ENCODE measurements at regions not wholly inside any gene's neighbourhood (a gene's known extent, or its start where the extent isn't known, plus 50 kb on each side); places are given as distances from the start of the nearest gene placed in this dataset.

DNA sequence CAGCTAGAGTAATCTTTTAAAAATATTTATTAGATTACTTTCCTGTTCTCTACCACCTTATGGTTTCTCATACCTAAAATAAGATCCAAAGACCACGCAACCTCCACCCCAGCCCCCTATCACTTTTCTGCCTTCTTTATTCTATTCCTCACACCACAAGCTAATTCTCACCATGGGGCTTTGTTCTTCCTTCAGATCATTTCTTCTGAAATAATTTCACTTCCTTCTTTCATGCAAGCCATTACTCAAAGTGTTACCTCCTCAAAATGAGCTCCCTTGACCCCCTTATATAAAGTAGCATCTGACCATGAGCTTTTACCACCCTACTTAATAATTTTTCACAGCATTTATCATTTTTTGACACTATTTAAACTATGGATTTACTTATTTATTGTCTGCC, 233.2 kb upstream of the TMCO5A start:
- no peaks in the 10 kb centered on the region for H3K4me1 ChIP-seq (ENCODE audit: control insufficient read depth in 1 of 2, insufficient read depth in 2 of 2, low read length in 2 of 2)
- no peaks in the 10 kb centered on the region for H3K36me3 ChIP-seq (ENCODE audit: control insufficient read depth in 1 of 2, insufficient read depth in 2 of 2, low read length in 2 of 2)
- H3K9ac ChIP-seq (ENCODE audit: low read depth in 1 of 2, low read length in 2 of 2), result no peak overlapping the region
- H3K9me3 ChIP-seq (ENCODE audit: control insufficient read depth in 1 of 2, low read length in 2 of 2), result no peaks in the 10 kb centered on the region
- H3K4me3 ChIP-seq (ENCODE audit: low read depth in 1 of 2, low read length in 2 of 2), result no peak overlapping the region
- no peak overlapping the region for H3K27ac ChIP-seq (ENCODE audit: low read depth, low read length)
- H3K27me3 ChIP-seq (ENCODE audit: control insufficient read depth in 1 of 2, insufficient read depth in 2 of 2, low read length in 2 of 2), result no peaks in the 10 kb centered on the region

DNA sequence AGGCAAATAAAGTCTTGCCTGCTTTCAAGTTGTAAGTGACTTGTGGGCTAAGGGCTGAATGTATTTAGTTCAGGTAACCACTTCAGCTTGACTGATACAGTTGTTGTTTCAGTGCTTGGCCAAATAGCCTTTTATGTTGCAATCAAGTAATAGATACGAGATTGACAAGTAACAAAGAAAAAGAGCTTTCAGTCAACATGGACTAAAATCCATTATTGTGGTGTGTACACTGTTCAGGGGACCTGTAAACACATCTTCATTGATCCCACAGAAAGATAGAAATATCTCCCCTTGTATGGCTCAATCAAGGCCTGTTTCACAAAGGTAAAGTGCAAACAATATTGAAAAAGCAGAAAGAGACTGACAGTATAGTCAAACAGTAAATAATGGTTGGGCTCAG, 224.8 kb upstream of the TMCO5A start:
- Histone ChIP-seq H3K9me3 (ENCODE audit: control insufficient read depth in 1 of 2, low read length in 2 of 2) (no peaks in the 10 kb centered on the region), H3K4me1 (ENCODE audit: control insufficient read depth in 1 of 2, insufficient read depth in 2 of 2, low read length in 2 of 2) (no peaks in the 10 kb centered on the region), H3K36me3 (ENCODE audit: control insufficient read depth in 1 of 2, insufficient read depth in 2 of 2, low read length in 2 of 2) (no peaks in the 10 kb centered on the region), H3K4me3 (ENCODE audit: low read depth in 1 of 2, low read length in 2 of 2) (no peak overlapping the region), H3K27ac (ENCODE audit: low read depth, low read length) (no peak overlapping the region), H3K27me3 (ENCODE audit: control insufficient read depth in 1 of 2, insufficient read depth in 2 of 2, low read length in 2 of 2) (no peaks in the 10 kb centered on the region), H3K9ac (ENCODE audit: low read depth in 1 of 2, low read length in 2 of 2) (no peak overlapping the region)

DNA sequence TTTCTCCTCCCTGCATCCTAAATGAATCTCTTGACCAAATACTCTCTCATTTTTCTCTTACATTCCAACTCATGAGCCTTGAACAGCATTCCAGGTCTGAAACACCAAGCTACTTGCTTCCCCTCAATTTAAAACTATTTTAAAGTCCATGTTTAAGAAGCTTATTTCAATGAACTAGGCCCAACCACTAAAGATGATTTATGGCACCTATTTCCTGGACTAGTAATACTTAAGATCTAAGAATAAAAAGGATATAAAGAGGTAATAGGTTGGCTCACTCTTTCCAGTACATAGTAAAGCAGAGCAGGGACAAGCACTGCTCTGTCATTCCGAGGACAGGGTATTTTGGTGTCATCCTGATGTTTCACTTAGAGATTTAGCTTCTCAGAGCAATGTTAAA, 219.3 kb upstream of the TMCO5A start:
- Histone ChIP-seq H3K4me3 (ENCODE audit: low read depth in 1 of 2, low read length in 2 of 2) (no peak overlapping the region), H3K27me3 (ENCODE audit: control insufficient read depth in 1 of 2, insufficient read depth in 2 of 2, low read length in 2 of 2) (no peaks in the 10 kb centered on the region), H3K9ac (ENCODE audit: low read depth in 1 of 2, low read length in 2 of 2) (no peak overlapping the region), H3K9me3 (ENCODE audit: control insufficient read depth in 1 of 2, low read length in 2 of 2) (no peaks in the 10 kb centered on the region), H3K4me1 (ENCODE audit: control insufficient read depth in 1 of 2, insufficient read depth in 2 of 2, low read length in 2 of 2) (no peaks in the 10 kb centered on the region), H3K36me3 (ENCODE audit: control insufficient read depth in 1 of 2, insufficient read depth in 2 of 2, low read length in 2 of 2) (no peaks in the 10 kb centered on the region), H3K27ac (ENCODE audit: low read depth, low read length) (no peak overlapping the region)

DNA sequence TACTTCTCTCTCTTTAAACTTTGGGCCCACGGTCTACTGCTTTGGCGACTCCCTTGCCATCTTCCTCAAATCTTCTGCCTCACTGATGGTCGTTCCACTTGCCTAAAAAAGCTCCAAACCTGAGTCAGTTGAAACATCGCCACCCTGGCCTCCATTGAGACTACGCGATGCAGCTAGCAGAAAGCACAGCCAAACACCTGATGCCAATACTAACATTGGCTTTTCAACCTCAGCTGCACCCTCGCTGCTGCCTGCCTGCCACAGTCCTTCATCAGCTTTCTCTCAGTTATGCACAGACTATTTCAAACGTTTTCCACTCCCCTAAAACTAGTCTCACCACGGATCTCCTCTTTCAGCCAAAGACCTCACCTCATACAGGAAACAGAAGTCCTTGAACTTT, 214.2 kb upstream of the TMCO5A start:
- H3K9ac ChIP-seq (ENCODE audit: low read depth in 1 of 2, low read length in 2 of 2), result no peak overlapping the region
- no peak overlapping the region for H3K27ac ChIP-seq (ENCODE audit: low read depth, low read length)
- H3K36me3 ChIP-seq (ENCODE audit: control insufficient read depth in 1 of 2, insufficient read depth in 2 of 2, low read length in 2 of 2), result no peaks in the 10 kb centered on the region
- H3K4me1 ChIP-seq (ENCODE audit: control insufficient read depth in 1 of 2, insufficient read depth in 2 of 2, low read length in 2 of 2), result no peaks in the 10 kb centered on the region
- no peak overlapping the region for H3K4me3 ChIP-seq (ENCODE audit: low read depth in 1 of 2, low read length in 2 of 2)
- H3K27me3 ChIP-seq (ENCODE audit: control insufficient read depth in 1 of 2, insufficient read depth in 2 of 2, low read length in 2 of 2), result no peaks in the 10 kb centered on the region
- H3K9me3 ChIP-seq (ENCODE audit: control insufficient read depth in 1 of 2, low read length in 2 of 2), result no peaks in the 10 kb centered on the region

DNA sequence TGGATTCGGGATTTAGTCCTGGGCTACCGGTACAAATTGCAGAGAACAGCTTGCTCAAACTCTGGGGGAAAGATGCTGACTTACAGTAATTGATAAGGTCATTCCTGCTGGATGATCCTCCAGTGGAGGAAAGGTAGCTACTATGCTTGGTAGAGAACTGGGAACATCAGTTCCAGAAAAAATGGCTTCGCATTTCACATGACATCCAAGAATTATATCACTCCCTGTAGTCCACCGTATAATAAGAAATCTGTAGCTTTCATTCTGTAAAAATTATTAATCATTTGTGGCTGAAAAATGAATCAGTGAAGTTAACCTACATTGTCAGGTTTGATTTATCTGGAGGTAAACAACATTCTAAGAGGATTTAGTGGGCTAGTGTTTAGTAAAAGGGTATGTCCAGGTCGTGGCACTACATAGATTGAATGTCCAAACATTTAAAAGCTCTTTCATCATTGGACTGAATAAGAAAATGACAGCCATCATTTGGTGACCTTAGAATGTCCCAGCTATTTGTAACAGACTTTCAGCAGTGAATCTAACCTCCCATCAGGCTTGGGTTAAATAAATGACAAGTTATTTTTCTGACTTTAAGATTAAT, 203.2 kb upstream of the TMCO5A start:
- Histone ChIP-seq H3K27me3 (ENCODE audit: control insufficient read depth in 1 of 2, insufficient read depth in 2 of 2, low read length in 2 of 2) (no peaks in the 10 kb centered on the region), H3K4me1 (ENCODE audit: control insufficient read depth in 1 of 2, insufficient read depth in 2 of 2, low read length in 2 of 2) (no peaks in the 10 kb centered on the region), H3K9ac (ENCODE audit: low read depth in 1 of 2, low read length in 2 of 2) (no peak overlapping the region), H3K36me3 (ENCODE audit: control insufficient read depth in 1 of 2, insufficient read depth in 2 of 2, low read length in 2 of 2) (no peaks in the 10 kb centered on the region), H3K27ac (ENCODE audit: low read depth, low read length) (no peak overlapping the region), H3K9me3 (ENCODE audit: control insufficient read depth in 1 of 2, low read length in 2 of 2) (no peaks in the 10 kb centered on the region), H3K4me3 (ENCODE audit: low read depth in 1 of 2, low read length in 2 of 2) (no peak overlapping the region)

DNA sequence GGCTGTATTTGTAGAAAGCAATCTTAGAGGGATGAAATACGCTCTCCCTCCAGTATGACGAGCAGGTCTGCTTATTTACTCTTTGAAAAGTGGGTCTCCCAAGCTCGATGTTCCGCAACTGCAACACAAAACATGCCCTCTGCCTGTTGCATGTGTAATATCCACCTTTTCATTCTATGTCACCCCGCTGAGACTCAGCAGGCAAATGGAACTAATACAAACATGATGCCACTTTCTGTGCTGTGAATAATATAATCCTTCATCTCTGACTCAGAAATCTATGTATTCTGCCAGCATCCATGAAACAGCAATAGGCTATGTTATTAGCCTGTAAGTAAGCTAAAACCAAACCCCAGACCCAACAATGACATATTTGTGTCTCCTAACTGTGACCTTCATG, 200.8 kb upstream of the TMCO5A start:
- Histone ChIP-seq H3K9me3 (ENCODE audit: control insufficient read depth in 1 of 2, low read length in 2 of 2) (no peaks in the 10 kb centered on the region), H3K9ac (ENCODE audit: low read depth in 1 of 2, low read length in 2 of 2) (no peak overlapping the region), H3K4me1 (ENCODE audit: control insufficient read depth in 1 of 2, insufficient read depth in 2 of 2, low read length in 2 of 2) (no peaks in the 10 kb centered on the region), H3K4me3 (ENCODE audit: low read depth in 1 of 2, low read length in 2 of 2) (no peak overlapping the region), H3K27ac (ENCODE audit: low read depth, low read length) (no peak overlapping the region), H3K36me3 (ENCODE audit: control insufficient read depth in 1 of 2, insufficient read depth in 2 of 2, low read length in 2 of 2) (no peaks in the 10 kb centered on the region), H3K27me3 (ENCODE audit: control insufficient read depth in 1 of 2, insufficient read depth in 2 of 2, low read length in 2 of 2) (no peaks in the 10 kb centered on the region)

DNA sequence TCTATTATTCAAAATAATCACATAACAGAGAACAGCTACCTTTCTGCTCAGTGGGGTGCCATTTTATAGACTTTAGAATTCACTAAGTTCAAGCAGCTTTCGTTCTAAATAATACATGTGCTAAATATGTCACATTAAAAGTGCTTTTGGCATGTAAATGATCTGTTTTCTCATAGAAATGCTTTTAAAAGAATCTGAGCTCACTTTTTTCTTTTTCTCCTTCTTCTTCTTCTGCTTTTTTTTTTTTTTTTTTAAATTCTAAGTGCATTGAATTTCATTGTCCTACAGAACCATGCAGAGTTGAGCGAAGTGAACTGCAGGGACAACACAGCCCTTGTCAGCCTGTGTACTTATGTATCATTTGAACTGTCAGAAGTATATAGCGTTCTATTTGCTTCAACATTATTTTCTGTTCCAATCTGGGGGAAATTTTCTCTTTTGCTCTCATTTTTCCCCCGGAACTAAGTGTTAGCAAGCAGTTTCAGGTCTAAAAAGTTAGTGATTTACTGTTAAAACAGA, 193.8 kb upstream of the TMCO5A start:
- Histone ChIP-seq H3K9ac (ENCODE audit: low read depth in 1 of 2, low read length in 2 of 2) (no peak overlapping the region), H3K9me3 (ENCODE audit: control insufficient read depth in 1 of 2, low read length in 2 of 2) (no peaks in the 10 kb centered on the region), H3K4me1 (ENCODE audit: control insufficient read depth in 1 of 2, insufficient read depth in 2 of 2, low read length in 2 of 2) (no peaks in the 10 kb centered on the region), H3K27me3 (ENCODE audit: control insufficient read depth in 1 of 2, insufficient read depth in 2 of 2, low read length in 2 of 2) (no peaks in the 10 kb centered on the region), H3K27ac (ENCODE audit: low read depth, low read length) (no peak overlapping the region), H3K36me3 (ENCODE audit: control insufficient read depth in 1 of 2, insufficient read depth in 2 of 2, low read length in 2 of 2) (no peaks in the 10 kb centered on the region), H3K4me3 (ENCODE audit: low read depth in 1 of 2, low read length in 2 of 2) (no peak overlapping the region)

DNA sequence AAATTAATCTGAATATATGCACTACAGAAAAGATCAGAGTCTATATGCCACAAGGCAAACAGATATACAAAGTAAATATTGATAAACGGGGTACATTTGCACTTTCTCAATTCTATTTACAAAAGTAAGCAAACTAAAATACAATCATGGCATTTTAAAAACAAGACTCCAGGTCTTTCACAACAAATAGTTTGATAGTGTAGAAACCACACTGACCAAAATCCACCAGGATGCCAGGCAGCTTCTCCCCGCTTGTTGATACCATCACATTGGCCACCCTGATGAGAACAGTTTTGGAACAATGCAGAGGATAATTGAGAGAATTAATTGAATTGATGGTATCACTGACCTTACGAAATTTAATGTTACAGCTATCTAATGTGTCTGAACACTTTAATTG, 190.6 kb upstream of the TMCO5A start:
- Histone ChIP-seq H3K4me3 (ENCODE audit: low read depth in 1 of 2, low read length in 2 of 2) (no peak overlapping the region), H3K36me3 (ENCODE audit: control insufficient read depth in 1 of 2, insufficient read depth in 2 of 2, low read length in 2 of 2) (no peaks in the 10 kb centered on the region), H3K27ac (ENCODE audit: low read depth, low read length) (no peak overlapping the region), H3K9me3 (ENCODE audit: control insufficient read depth in 1 of 2, low read length in 2 of 2) (no peaks in the 10 kb centered on the region), H3K9ac (ENCODE audit: low read depth in 1 of 2, low read length in 2 of 2) (no peak overlapping the region), H3K4me1 (ENCODE audit: control insufficient read depth in 1 of 2, insufficient read depth in 2 of 2, low read length in 2 of 2) (no peaks in the 10 kb centered on the region), H3K27me3 (ENCODE audit: control insufficient read depth in 1 of 2, insufficient read depth in 2 of 2, low read length in 2 of 2) (no peaks in the 10 kb centered on the region)

DNA sequence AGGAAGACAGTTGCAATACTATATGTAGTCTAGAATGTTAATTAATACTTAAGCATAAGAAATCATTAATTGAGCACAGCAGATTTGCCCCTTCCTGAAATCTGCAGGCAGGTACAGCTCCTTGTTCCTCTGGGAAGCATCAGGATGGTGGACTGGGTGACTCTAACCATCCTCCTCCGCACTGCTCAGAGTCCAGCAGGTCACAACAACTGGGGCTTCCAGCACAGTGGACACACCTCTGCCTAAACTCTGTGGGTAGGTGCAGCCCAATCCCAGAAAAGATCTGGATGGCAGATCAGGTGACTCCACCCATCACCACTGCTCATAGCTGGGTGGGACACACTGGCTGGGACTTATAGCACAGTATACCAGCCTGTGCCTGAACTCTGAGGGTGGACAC, 189.9 kb upstream of the TMCO5A start:
- Histone ChIP-seq H3K36me3 (ENCODE audit: control insufficient read depth in 1 of 2, insufficient read depth in 2 of 2, low read length in 2 of 2) (no peaks in the 10 kb centered on the region), H3K9me3 (ENCODE audit: control insufficient read depth in 1 of 2, low read length in 2 of 2) (no peaks in the 10 kb centered on the region), H3K4me3 (ENCODE audit: low read depth in 1 of 2, low read length in 2 of 2) (no peak overlapping the region), H3K4me1 (ENCODE audit: control insufficient read depth in 1 of 2, insufficient read depth in 2 of 2, low read length in 2 of 2) (no peaks in the 10 kb centered on the region), H3K9ac (ENCODE audit: low read depth in 1 of 2, low read length in 2 of 2) (no peak overlapping the region), H3K27me3 (ENCODE audit: control insufficient read depth in 1 of 2, insufficient read depth in 2 of 2, low read length in 2 of 2) (no peaks in the 10 kb centered on the region), H3K27ac (ENCODE audit: low read depth, low read length) (no peak overlapping the region)

DNA sequence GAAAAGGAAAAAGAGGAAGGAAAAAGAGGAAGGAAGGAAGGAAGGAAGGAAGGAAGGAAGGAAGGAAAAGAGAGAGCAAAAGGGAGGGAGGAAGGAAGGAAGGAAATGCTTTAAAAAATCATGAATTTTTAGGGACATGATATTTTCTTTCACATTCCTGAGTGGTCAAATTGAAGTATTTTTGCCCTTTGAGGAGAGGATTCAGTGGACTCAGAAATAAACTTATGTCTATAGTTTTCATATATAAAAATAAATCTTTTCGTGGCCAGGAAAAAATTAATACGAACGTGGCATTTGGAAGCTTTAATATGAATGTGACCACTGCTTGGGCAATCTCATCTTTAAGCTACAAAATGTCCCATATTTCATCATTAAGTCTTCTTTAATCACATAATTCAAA, 183.0 kb upstream of the TMCO5A start:
- H3K4me3 ChIP-seq (ENCODE audit: low read depth in 1 of 2, low read length in 2 of 2), result no peak overlapping the region

DNA sequence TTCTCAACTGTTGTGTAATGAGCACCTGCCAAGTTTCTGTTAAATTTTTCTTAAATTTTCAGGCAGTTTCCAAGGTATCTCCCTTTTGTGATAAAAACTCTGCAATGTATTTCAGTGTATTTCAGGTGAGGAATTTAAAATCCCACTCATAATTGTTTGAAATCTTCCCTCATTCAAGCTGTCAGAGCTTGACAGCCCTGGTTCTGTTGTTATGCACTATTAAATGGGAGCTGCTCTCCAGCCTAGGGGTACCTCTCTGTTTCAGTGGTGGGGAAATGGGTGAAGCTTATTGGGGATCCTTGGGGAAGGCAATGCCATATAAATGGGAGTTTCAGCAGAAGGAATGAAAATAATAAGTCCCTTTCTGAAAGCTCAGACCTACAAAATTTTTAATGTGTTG, 178.0 kb upstream of the TMCO5A start:
- Histone ChIP-seq H3K36me3 (ENCODE audit: control insufficient read depth in 1 of 2, insufficient read depth in 2 of 2, low read length in 2 of 2) (no peaks in the 10 kb centered on the region), H3K27me3 (ENCODE audit: control insufficient read depth in 1 of 2, insufficient read depth in 2 of 2, low read length in 2 of 2) (no peaks in the 10 kb centered on the region), H3K27ac (ENCODE audit: low read depth, low read length) (no peak overlapping the region), H3K4me3 (ENCODE audit: low read depth in 1 of 2, low read length in 2 of 2) (no peak overlapping the region), H3K9me3 (ENCODE audit: control insufficient read depth in 1 of 2, low read length in 2 of 2) (no peaks in the 10 kb centered on the region), H3K9ac (ENCODE audit: low read depth in 1 of 2, low read length in 2 of 2) (no peak overlapping the region), H3K4me1 (ENCODE audit: control insufficient read depth in 1 of 2, insufficient read depth in 2 of 2, low read length in 2 of 2) (peaks cover 3 to 9% of the 10 kb centered on the region in 2 donors)

More for the DNA sequence above, 183.0 kb upstream of the TMCO5A start:
- no peaks in the 10 kb centered on the region for H3K27me3 ChIP-seq (ENCODE audit: control insufficient read depth in 1 of 2, insufficient read depth in 2 of 2, low read length in 2 of 2)
- H3K9ac ChIP-seq (ENCODE audit: low read depth in 1 of 2, low read length in 2 of 2), result no peak overlapping the region
- H3K36me3 ChIP-seq (ENCODE audit: control insufficient read depth in 1 of 2, insufficient read depth in 2 of 2, low read length in 2 of 2), result no peaks in the 10 kb centered on the region
- no peak overlapping the region for H3K27ac ChIP-seq (ENCODE audit: low read depth, low read length)
- no peaks in the 10 kb centered on the region for H3K9me3 ChIP-seq (ENCODE audit: control insufficient read depth in 1 of 2, low read length in 2 of 2)
- H3K4me1 ChIP-seq (ENCODE audit: control insufficient read depth in 1 of 2, insufficient read depth in 2 of 2, low read length in 2 of 2), result no peaks in the 10 kb centered on the region

All from duodenal mucosa (tissue), 2 donors.